H1 (cell line): ENCODE measurements at regions not wholly inside any gene's neighbourhood (a gene's known extent, or its start where the extent isn't known, plus 50 kb on each side); places are given as distances from the start of the nearest gene placed in this dataset.

Source experiments
- CTCF ChIA-PET: fragments of 300-600 bp; sonication (Branson Sonifier 250); formaldehyde crosslinking; loops from one replicate; lab custom pipeline; 2021; ENCODE audit not compliant: partially characterized antibody; lab: Charles Lee
- POLR2A ChIA-PET: fragments of 300-600 bp; sonication (Branson Sonifier 250); formaldehyde crosslinking; loops from one replicate; lab custom pipeline; 2021; ENCODE audit warnings: inconsistent platforms; ENCODE audit not compliant: partially characterized antibody; lab: Charles Lee
- DNase-seq, 2 experiments: peaks; one replicate each; pipeline versions ENCODE4 v3.0.0 to v3.0.0-alpha.2; 2010 to 2022; ENCODE audit warnings: low spot score in 2 of 2, low read depth in 1 of 2, mixed read lengths in 1 of 2
- FAIRE-seq: peaks from 2 replicates; lab custom pipeline; 2011; peaks lifted over from hg19 to GRCh38; lab: Jason Lieb, UNC
- H2AFZ ChIP-seq: 2 replicates; pipeline ENCODE4 v1.8.1; 2012; ENCODE audit warnings: low read length, inconsistent platforms
- H2AK5ac ChIP-seq: 2 replicates; pipeline ENCODE4 v1.6.1; 2013; ENCODE audit warnings: low read depth, low read length
- H2BK120ac ChIP-seq: replicated peaks from 2 replicates; pipeline ENCODE3; 2013; ENCODE audit warnings: low read depth, low read length, inconsistent platforms
- H2BK12ac ChIP-seq: 2 replicates; pipeline ENCODE4 v1.6.1; 2013; ENCODE audit warnings: low read depth, low read length
- H2BK15ac ChIP-seq: 2 replicates; pipeline ENCODE4 v1.6.1; 2013; ENCODE audit warnings: low read length
- H2BK20ac ChIP-seq: 2 replicates; pipeline ENCODE4 v1.6.1; 2013; ENCODE audit warnings: low read length
- H2BK5ac ChIP-seq: 2 replicates; pipeline ENCODE4 v1.6.1; 2013; ENCODE audit warnings: low read depth, low read length
- H3K14ac ChIP-seq: 2 replicates; pipeline ENCODE4 v1.6.1; 2013; ENCODE audit warnings: inconsistent platforms; ENCODE audit not compliant: insufficient read length
- H3K18ac ChIP-seq: 2 replicates; pipeline ENCODE4 v1.6.1; 2013; ENCODE audit warnings: low read length; ENCODE audit errors: extremely low read depth
- H3K23ac ChIP-seq: 2 replicates; pipeline ENCODE4 v1.6.1; 2013; ENCODE audit warnings: inconsistent platforms; ENCODE audit not compliant: insufficient read length
- H3K23me2 ChIP-seq: 2 replicates; pipeline ENCODE4 v1.6.1; 2013; ENCODE audit warnings: low read depth, low read length
- H3K27ac ChIP-seq: 2 replicates; pipeline ENCODE4 v1.6.1; 2011; ENCODE audit warnings: low read depth, low read length, inconsistent platforms
- H3K27me3 ChIP-seq, 4 experiments: replicated peaks in 1 of 4; 1 replicate in 1 of 4; 2 replicates in 3 of 4; pipeline versions ENCODE4 v1.6.1 to v1.8.1; 2011 to 2013; ENCODE audit warnings: low read length in 3 of 4, mild to moderate bottlenecking in 3 of 4, inconsistent platforms in 2 of 4, mixed read lengths in 2 of 4, moderate library complexity in 1 of 4; ENCODE audit not compliant: control insufficient read depth in 3 of 4, insufficient read depth in 3 of 4; ENCODE audit errors: extremely low read depth in 1 of 4
- H3K36me3 ChIP-seq, 4 experiments: 2 replicates each; pipeline versions ENCODE4 v1.6.1 to v1.8.1; 2011 to 2013; ENCODE audit warnings: mild to moderate bottlenecking in 4 of 4, low read length in 3 of 4, moderate library complexity in 2 of 4, control low read depth in 1 of 4, inconsistent platforms in 1 of 4; ENCODE audit not compliant: insufficient read depth in 4 of 4, control insufficient read depth in 2 of 4
- H3K4ac ChIP-seq: replicated peaks from 2 replicates; pipeline ENCODE3; 2013; ENCODE audit warnings: low read length, low read depth, mixed read lengths, inconsistent platforms; ENCODE audit not compliant: insufficient read length
- H3K4me1 ChIP-seq, 4 experiments: replicated peaks in 1 of 4; 1 replicate in 1 of 4; 2 replicates in 3 of 4; pipeline versions ENCODE4 v1.6.1 to v1.8.1; 2011 to 2013; ENCODE audit warnings: low read length in 3 of 4, inconsistent platforms in 2 of 4, mixed read lengths in 1 of 4; ENCODE audit not compliant: insufficient read depth in 4 of 4, control insufficient read depth in 3 of 4
- H3K4me2 ChIP-seq, 2 experiments: 2 replicates each; pipeline versions ENCODE4 v1.6.1 to v1.8.1; 2011 to 2013; ENCODE audit warnings: low read depth in 2 of 2, low read length in 2 of 2, control low read depth in 1 of 2, inconsistent platforms in 1 of 2, mild to moderate bottlenecking in 1 of 2; ENCODE audit not compliant: insufficient read depth in 1 of 2
- H3K4me3 ChIP-seq, 4 experiments: fragments of 200-600, 300-600 bp in 1 of 4; sonication (generic), shearing (Covaris generic), sonication (Bioruptor Twin) in 1 of 4; 2 replicates each; pipeline versions ENCODE4 v1.5.1 to v1.8.1; 2011 to 2016; ENCODE audit warnings: low read length in 4 of 4, low read depth in 3 of 4, control low read depth in 2 of 4, inconsistent platforms in 2 of 4, mild to moderate bottlenecking in 2 of 4, mixed read lengths in 1 of 4, moderate library complexity in 1 of 4; ENCODE audit not compliant: insufficient read depth in 2 of 4; ENCODE audit errors: extremely low read depth in 1 of 4
- H3K56ac ChIP-seq: replicated peaks from 2 replicates; pipeline ENCODE3; 2013; ENCODE audit warnings: low read depth, mild to moderate bottlenecking, mixed read lengths, low read length, inconsistent platforms; ENCODE audit not compliant: insufficient read length
- H3K79me1 ChIP-seq: 2 replicates; pipeline ENCODE4 v1.6.1; 2013; ENCODE audit warnings: low read depth, low read length, control low read depth
- H3K79me2 ChIP-seq, 2 experiments: 2 replicates each; pipeline versions ENCODE4 v1.6.1 to v1.8.1; 2012 to 2013; ENCODE audit warnings: low read length in 2 of 2, mild to moderate bottlenecking in 2 of 2, inconsistent platforms in 1 of 2; ENCODE audit not compliant: insufficient read depth in 2 of 2, control insufficient read depth in 1 of 2
- H3K9ac ChIP-seq, 4 experiments: replicated peaks in 1 of 4; 1 replicate in 1 of 4; 2 replicates in 3 of 4; pipeline versions ENCODE4 v1.6.1 to v1.8.1; 2011 to 2013; ENCODE audit warnings: low read depth in 3 of 4, low read length in 3 of 4, control low read depth in 2 of 4, mild to moderate bottlenecking in 2 of 4, moderate library complexity in 2 of 4, inconsistent platforms in 1 of 4; ENCODE audit errors: extremely low read depth in 1 of 4
- H3K9me3 ChIP-seq, 2 experiments: 2 replicates each; pipeline versions ENCODE4 v1.6.1 to v1.8.1; 2012 to 2013; ENCODE audit warnings: mild to moderate bottlenecking in 2 of 2, moderate library complexity in 2 of 2, control low read depth in 1 of 2, inconsistent platforms in 1 of 2, low read depth in 1 of 2, low read length in 1 of 2, mixed read lengths in 1 of 2; ENCODE audit not compliant: insufficient read depth in 2 of 2
- H4K20me1 ChIP-seq, 2 experiments: replicated peaks in 1 of 2; 2 replicates each; pipeline versions ENCODE3 to v1.8.1; 2011 to 2013; ENCODE audit warnings: inconsistent platforms in 2 of 2, low read length in 2 of 2, mild to moderate bottlenecking in 1 of 2; ENCODE audit not compliant: insufficient read depth in 2 of 2, control insufficient read depth in 1 of 2
- H4K5ac ChIP-seq: 2 replicates; pipeline ENCODE4 v1.6.1; 2013; ENCODE audit warnings: low read length, low read depth, mixed read lengths, inconsistent platforms; ENCODE audit not compliant: insufficient read length
- H4K8ac ChIP-seq: 2 replicates; pipeline ENCODE4 v1.8.0; 2013; ENCODE audit warnings: mild to moderate bottlenecking, moderate library complexity, low read length, inconsistent platforms; ENCODE audit not compliant: insufficient read depth; ENCODE audit errors: extremely low read depth
- H4K91ac ChIP-seq: replicated peaks from 2 replicates; pipeline ENCODE3; 2013; ENCODE audit warnings: low read length, mixed read lengths, inconsistent platforms; ENCODE audit not compliant: insufficient read length
- BACH1 ChIP-seq: IDR thresholded peaks from 2 replicates; pipeline ENCODE4 v1.6.1; 2012; ENCODE audit warnings: low read length, improper control_type of control experiment
- CEBPB ChIP-seq: IDR thresholded peaks from 2 replicates; pipeline ENCODE4 v1.6.1; 2012; ENCODE audit warnings: low read depth, low read length
- EGR1 ChIP-seq: IDR thresholded peaks from 2 replicates; pipeline ENCODE4 v1.6.1; 2011; ENCODE audit warnings: low read depth, low read length, borderline replicate concordance
- JUND ChIP-seq: IDR thresholded peaks from 2 replicates; pipeline ENCODE4 v1.6.1; 2011; ENCODE audit warnings: mild to moderate bottlenecking, improper control_type of control experiment, low read length
- POLR2AphosphoS5 ChIP-seq: IDR thresholded peaks from 2 replicates; pipeline ENCODE4 v1.6.1; 2011; ENCODE audit warnings: low read depth, low read length
- POU5F1 ChIP-seq: IDR thresholded peaks from 2 replicates; pipeline ENCODE4 v1.6.1; 2011; ENCODE audit warnings: low read depth, mild to moderate bottlenecking, low read length, moderate library complexity
- SP1 ChIP-seq: IDR thresholded peaks from 2 replicates; pipeline ENCODE4 v1.6.1; 2011; ENCODE audit warnings: low read depth, low read length
- SUZ12 ChIP-seq: fragments of 200-600 bp; sonication (generic); IDR thresholded peaks from 2 replicates; pipeline ENCODE4 v1.6.1; 2012; ENCODE audit warnings: mild to moderate bottlenecking, inconsistent platforms, low read length, moderate library complexity, mixed read lengths
- WGBS, 2 experiments: shearing (Covaris generic) in 1 of 2; methylation state at CpG; one replicate each; pipeline versions ENCODE4 v1.1.6 to v1.1.7; 2013 to 2015; ENCODE audit warnings: low lambda C conversion rate in 2 of 2, mixed read lengths in 2 of 2, inconsistent platforms in 1 of 2, low coverage in 1 of 2, missing lambda C conversion rate in 1 of 2; ENCODE audit not compliant: insufficient replicate concordance in 2 of 2, insufficient coverage in 1 of 2, insufficient read length in 1 of 2; ENCODE audit errors: extremely low coverage in 1 of 2, missing lambda C conversion rate in 1 of 2; 5-methylcytosine and 5-hydroxymethylcytosine counted together
- TF ChIP-seq, protein P1 (sequence below): IDR thresholded peaks from 2 replicates; pipeline ENCODE4 v1.6.1; 2011; ENCODE audit warnings: low read depth, mild to moderate bottlenecking, low read length; ENCODE audit not compliant: insufficient read depth
- TF ChIP-seq, protein P2 (sequence below): IDR thresholded peaks from 2 replicates; pipeline ENCODE4 v1.6.1; 2012; ENCODE audit warnings: inconsistent platforms

GRCh38 chr5:117779171-117779570 lies 1204.5 kb upstream of the SEMA6A start:
- ChIA-PET POLR2A (no interaction called here), CTCF (no interaction called here)
- H4K91ac ChIP-seq = no peak overlapping the region
- H3K23me2 ChIP-seq = no peaks in the 10 kb centered on the region; the same call in 1 of the 2 replicates
- H3K18ac ChIP-seq = no peak overlapping the region
- no peaks in the 10 kb centered on the region for H4K20me1 ChIP-seq
- no peak overlapping the region for H3K23ac ChIP-seq
- H2AFZ ChIP-seq = no peak overlapping the region
- no peaks in the 10 kb centered on the region for H3K79me1 ChIP-seq
- H2BK120ac ChIP-seq = no peak overlapping the region
- no peaks in the 10 kb centered on the region for H3K4me1 ChIP-seq
- no peak overlapping the region for H3K14ac ChIP-seq
- H3K9me3 ChIP-seq = no peaks in the 10 kb centered on the region
- TF ChIP-seq, protein P1, sequence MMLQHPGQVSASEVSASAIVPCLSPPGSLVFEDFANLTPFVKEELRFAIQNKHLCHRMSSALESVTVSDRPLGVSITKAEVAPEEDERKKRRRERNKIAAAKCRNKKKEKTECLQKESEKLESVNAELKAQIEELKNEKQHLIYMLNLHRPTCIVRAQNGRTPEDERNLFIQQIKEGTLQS = no peak
- TF ChIP-seq BACH1 = no peak
- TF ChIP-seq SUZ12 = no peak
- no peak for TF ChIP-seq POLR2AphosphoS5
- TF ChIP-seq EGR1 = no peak
- no peak for TF ChIP-seq SP1
- TF ChIP-seq POU5F1 = no peak
- TF ChIP-seq JUND = no peak
- TF ChIP-seq, protein P2, sequence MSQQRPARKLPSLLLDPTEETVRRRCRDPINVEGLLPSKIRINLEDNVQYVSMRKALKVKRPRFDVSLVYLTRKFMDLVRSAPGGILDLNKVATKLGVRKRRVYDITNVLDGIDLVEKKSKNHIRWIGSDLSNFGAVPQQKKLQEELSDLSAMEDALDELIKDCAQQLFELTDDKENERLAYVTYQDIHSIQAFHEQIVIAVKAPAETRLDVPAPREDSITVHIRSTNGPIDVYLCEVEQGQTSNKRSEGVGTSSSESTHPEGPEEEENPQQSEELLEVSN = no peak
- no peak for TF ChIP-seq CEBPB
- DNase-seq (no peak), FAIRE-seq (no peak)
- H3K79me2 ChIP-seq = no peaks in the 10 kb centered on the region
- H3K27ac ChIP-seq = no peak overlapping the region
- H2AK5ac ChIP-seq = no peak overlapping the region
- H4K8ac ChIP-seq = no peak overlapping the region
- no peak overlapping the region for H3K4me2 ChIP-seq
- no peak overlapping the region for H2BK15ac ChIP-seq
- H2BK12ac ChIP-seq = no peak overlapping the region
- no peak overlapping the region for H2BK5ac ChIP-seq
- no peaks in the 10 kb centered on the region for H3K27me3 ChIP-seq
- no peaks in the 10 kb centered on the region for H3K36me3 ChIP-seq
- H2BK20ac ChIP-seq = no peak overlapping the region
- no peak overlapping the region for H3K56ac ChIP-seq
- H3K9ac ChIP-seq = no peak overlapping the region
- no peak overlapping the region for H3K4ac ChIP-seq
- no peak overlapping the region for H4K5ac ChIP-seq
- 86% methylated on average over 4 of the region's 4 CpGs; no CpG with 5 or more reads in 1 of the 2 experiments for WGBS, 2 experiments
- H3K4me3 ChIP-seq = no peak overlapping the region
